CD4-positive, alpha-beta T cell (primary cell): ENCODE measurements at regions not wholly inside any gene's neighbourhood (a gene's known extent, or its start where the extent isn't known, plus 50 kb on each side); places are given as distances from the start of the nearest gene placed in this dataset.

ENCODE experiments used
- ATAC-seq: fragments of 200-7000 bp; cut with Tn5 transposase; one replicate; pipeline ENCODE4 v1.10.0; 2022; ENCODE audit warnings: mild to moderate bottlenecking; ENCODE audit not compliant: poor library complexity
- CTCF ChIA-PET: fragments of 350-600 bp; sonication (Branson Sonifier 250); formaldehyde crosslinking; loops from one replicate; lab custom pipeline; 2021; ENCODE audit warnings: antibody characterized with exemption, inconsistent platforms; lab: Charles Lee
- POLR2A ChIA-PET: fragments of 350-600 bp; sonication (Branson Sonifier 250); formaldehyde crosslinking; loops from one replicate; lab custom pipeline; 2021; ENCODE audit warnings: antibody characterized with exemption, inconsistent platforms; lab: Charles Lee
- DNase-seq, 14 experiments: peaks; one replicate each; pipeline ENCODE4 v3.0.0-alpha.2; 2013 to 2020; ENCODE audit warnings: mixed read lengths in 2 of 14
- H3K27ac ChIP-seq, 2 donors: one replicate each; pipeline versions ENCODE4 v1.5.1 to v1.7.0; 2013; ENCODE audit warnings: low read length in 2 of 2, low read depth in 1 of 2, mild to moderate bottlenecking in 1 of 2
- H3K27me3 ChIP-seq, 2 experiments: 1 replicate in 1 of 2; 2 replicates in 1 of 2; pipeline versions ENCODE4 v1.6.1 to v1.7.0; 2013; ENCODE audit warnings: low read length in 2 of 2, control low read depth in 1 of 2, mild to moderate bottlenecking in 1 of 2, moderate library complexity in 1 of 2; ENCODE audit not compliant: insufficient read depth in 2 of 2, control insufficient read depth in 1 of 2
- H3K36me3 ChIP-seq: one replicate; pipeline ENCODE4 v1.6.1; 2013; ENCODE audit warnings: low read length, control low read depth; ENCODE audit not compliant: insufficient read depth
- H3K4me1 ChIP-seq: one replicate; pipeline ENCODE4 v1.6.1; 2013; ENCODE audit warnings: low read length, control low read depth; ENCODE audit not compliant: insufficient read depth
- H3K4me3 ChIP-seq: one replicate; pipeline ENCODE4 v1.5.1; 2013; ENCODE audit warnings: mild to moderate bottlenecking, low read length, moderate library complexity
- H3K9me3 ChIP-seq, 2 experiments: 1 replicate in 1 of 2; 2 replicates in 1 of 2; pipeline versions ENCODE4 v1.6.1 to v1.7.0; 2013; ENCODE audit warnings: low read length in 2 of 2, mild to moderate bottlenecking in 2 of 2, control low read depth in 1 of 2, moderate library complexity in 1 of 2; ENCODE audit not compliant: control insufficient read depth in 1 of 2, insufficient read depth in 1 of 2
- H3K27ac Mint-ChIP-seq: one replicate; pipeline ENCODE4 v1.8.0; 2020; ENCODE audit warnings: mixed read lengths
- H3K27me3 Mint-ChIP-seq: one replicate; pipeline ENCODE4 v1.8.0; 2021; ENCODE audit warnings: mixed read lengths
- H3K36me3 Mint-ChIP-seq: one replicate; pipeline ENCODE4 v1.8.0; 2021; ENCODE audit warnings: low read depth, mixed read lengths
- H3K4me1 Mint-ChIP-seq: one replicate; pipeline ENCODE4 v1.8.0; 2021; ENCODE audit warnings: low read depth, mixed read lengths
- H3K4me3 Mint-ChIP-seq: one replicate; pipeline ENCODE4 v1.8.0; 2020; ENCODE audit warnings: mild to moderate bottlenecking, mixed read lengths
- H3K9me3 Mint-ChIP-seq: one replicate; pipeline ENCODE4 v1.8.0; 2020; ENCODE audit warnings: mixed read lengths
- intact Hi-C, 2 experiments: fragments of 100-400 bp; cut with DNase I in 1 of 2; cut with micrococcal nuclease in 1 of 2; formaldehyde crosslinking; loops; one replicate each; pipeline versions ENCODE4 v1.15.1 to v1.9.0; 2023 to 2025; cut with DNase I, micrococcal nuclease
- TF ChIP-seq, protein P1 (sequence below): fragments of 200-600 bp; IDR thresholded peaks from one replicate; pipeline ENCODE4 v1.8.0; 2022; ENCODE audit warnings: antibody characterized with exemption, mild to moderate bottlenecking

GRCh38 chr2:52717836-52718235 is 1049.8 kb upstream of the CHAC2 start:
- POLR2A ChIA-PET, result no interaction called here

GRCh38 chr2:52710810-52711618 is 1056.6 kb upstream of the CHAC2 start:
- Mint-ChIP-seq H3K9me3 (peaks cover 3% of the 10 kb centered on the region), H3K27ac (no peak overlapping the region), H3K4me3 (no peak overlapping the region), H3K27me3 (no peaks in the 10 kb centered on the region), H3K4me1 (no peaks in the 10 kb centered on the region), H3K36me3 (no peaks in the 10 kb centered on the region)
- no peak for ATAC-seq
- ChIA-PET CTCF (no interaction called here), POLR2A (no interaction called here)
- Histone ChIP-seq H3K9me3 (no peaks in the 10 kb centered on the region), H3K27me3 (no peaks in the 10 kb centered on the region), H3K36me3 (no peaks in the 10 kb centered on the region), H3K4me3 (no peak overlapping the region), H3K27ac (no peak overlapping the region), H3K4me1 (no peaks in the 10 kb centered on the region)
- TF ChIP-seq, protein P1, sequence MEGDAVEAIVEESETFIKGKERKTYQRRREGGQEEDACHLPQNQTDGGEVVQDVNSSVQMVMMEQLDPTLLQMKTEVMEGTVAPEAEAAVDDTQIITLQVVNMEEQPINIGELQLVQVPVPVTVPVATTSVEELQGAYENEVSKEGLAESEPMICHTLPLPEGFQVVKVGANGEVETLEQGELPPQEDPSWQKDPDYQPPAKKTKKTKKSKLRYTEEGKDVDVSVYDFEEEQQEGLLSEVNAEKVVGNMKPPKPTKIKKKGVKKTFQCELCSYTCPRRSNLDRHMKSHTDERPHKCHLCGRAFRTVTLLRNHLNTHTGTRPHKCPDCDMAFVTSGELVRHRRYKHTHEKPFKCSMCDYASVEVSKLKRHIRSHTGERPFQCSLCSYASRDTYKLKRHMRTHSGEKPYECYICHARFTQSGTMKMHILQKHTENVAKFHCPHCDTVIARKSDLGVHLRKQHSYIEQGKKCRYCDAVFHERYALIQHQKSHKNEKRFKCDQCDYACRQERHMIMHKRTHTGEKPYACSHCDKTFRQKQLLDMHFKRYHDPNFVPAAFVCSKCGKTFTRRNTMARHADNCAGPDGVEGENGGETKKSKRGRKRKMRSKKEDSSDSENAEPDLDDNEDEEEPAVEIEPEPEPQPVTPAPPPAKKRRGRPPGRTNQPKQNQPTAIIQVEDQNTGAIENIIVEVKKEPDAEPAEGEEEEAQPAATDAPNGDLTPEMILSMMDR, result no peak
- intact Hi-C loops, result no loop called here
- no peak for DNase-seq

More at GRCh38 chr2:52717836-52718235, 1049.8 kb upstream of the CHAC2 start:
- Mint-ChIP-seq H3K27me3 (no peaks in the 10 kb centered on the region), H3K9me3 (peaks cover 9% of the 10 kb centered on the region), H3K4me3 (no peak overlapping the region), H3K4me1 (no peaks in the 10 kb centered on the region), H3K27ac (no peak overlapping the region), H3K36me3 (no peaks in the 10 kb centered on the region)
- Histone ChIP-seq H3K9me3 (no peaks in the 10 kb centered on the region), H3K27me3 (no peaks in the 10 kb centered on the region), H3K27ac (no peak overlapping the region), H3K4me1 (no peaks in the 10 kb centered on the region), H3K36me3 (no peaks in the 10 kb centered on the region), H3K4me3 (no peak overlapping the region)
- intact Hi-C loops, result no loop called here
- ATAC-seq (no peak), DNase-seq (no peak)
- TF ChIP-seq, protein P1, result no peak
- CTCF ChIA-PET, result no interaction called here

DNA sequence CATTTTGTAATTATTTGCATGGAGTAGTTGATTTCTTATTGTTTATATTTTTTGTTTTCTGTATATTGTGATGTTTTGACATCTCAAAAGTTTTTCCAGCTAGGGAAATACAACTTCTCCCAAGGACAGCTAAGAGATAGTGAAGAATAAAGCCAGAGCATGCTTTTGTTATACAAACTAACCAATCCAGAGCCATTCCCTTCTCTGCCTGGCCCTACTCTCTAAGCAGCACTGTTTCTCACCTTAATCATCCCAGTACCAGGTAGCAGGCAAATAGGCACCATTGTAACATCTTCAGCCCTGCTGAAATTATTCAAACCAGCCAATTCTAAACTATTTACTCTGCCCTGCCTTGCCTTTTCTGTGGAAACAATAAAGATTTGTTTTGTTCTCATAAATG is 1063.4 kb upstream of the CHAC2 start:
- TF ChIP-seq, protein P1, result no peak
- Histone ChIP-seq H3K36me3 (no peaks in the 10 kb centered on the region), H3K4me1 (no peaks in the 10 kb centered on the region), H3K9me3 (no peaks in the 10 kb centered on the region), H3K4me3 (no peak overlapping the region), H3K27ac (no peak overlapping the region), H3K27me3 (no peaks in the 10 kb centered on the region)
- Mint-ChIP-seq H3K27me3 (no peaks in the 10 kb centered on the region), H3K36me3 (no peaks in the 10 kb centered on the region), H3K9me3 (peaks cover 8% of the 10 kb centered on the region), H3K4me3 (no peak overlapping the region), H3K27ac (no peak overlapping the region), H3K4me1 (no peaks in the 10 kb centered on the region)
- ATAC-seq (no peak), DNase-seq (no peak)
- intact Hi-C loops, result no loop called here
- POLR2A ChIA-PET, result no interaction called here
- CTCF ChIA-PET, result no interaction called here
